GM11168 (cell line): ENCODE measurements at regions not wholly inside any gene's neighbourhood (a gene's known extent, or its start where the extent isn't known, plus 50 kb on each side); places are given as distances from the start of the nearest gene placed in this dataset.
"Not testable (repeated sequence)": the region's sequence is repeated elsewhere in the genome, so short reads cannot be mapped to it uniquely, and the experiment has no call there.

ENCODE experiments used
- in situ Hi-C: fragments of 300-500 bp; cut with MboI; formaldehyde crosslinking; loops from one replicate; pipeline ENCODE4 v1.12.0; 2022; ENCODE audit warnings: low sequenced_read_pairs; ENCODE audit not compliant: unreplicated experiment

DNA sequence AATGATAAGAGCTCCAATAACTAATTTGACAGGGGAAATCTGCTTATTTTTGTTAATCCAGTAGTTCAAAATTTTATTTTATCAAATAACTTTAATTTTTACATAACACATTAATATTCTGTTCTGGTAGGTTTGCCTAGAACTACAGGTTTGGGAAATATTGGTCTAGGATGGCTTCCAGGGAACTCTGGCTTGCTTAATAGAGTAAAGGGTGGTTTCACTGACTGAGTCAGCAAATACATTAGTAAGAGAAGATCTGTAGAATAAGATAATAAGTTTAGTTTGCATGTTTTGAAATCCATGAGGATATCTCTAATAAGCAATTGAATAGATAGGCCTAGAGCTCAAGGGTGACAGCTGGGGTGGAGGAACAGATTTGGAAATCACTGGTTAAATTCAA is 500.7 kb downstream of the ZNF674 start:
- in situ Hi-C loops = no loop called here

- in situ Hi-C loops = no loop called here
Observed at GRCh38 chrX:46040001-46040400, 505.2 kb downstream of the ZNF674 start.

DNA sequence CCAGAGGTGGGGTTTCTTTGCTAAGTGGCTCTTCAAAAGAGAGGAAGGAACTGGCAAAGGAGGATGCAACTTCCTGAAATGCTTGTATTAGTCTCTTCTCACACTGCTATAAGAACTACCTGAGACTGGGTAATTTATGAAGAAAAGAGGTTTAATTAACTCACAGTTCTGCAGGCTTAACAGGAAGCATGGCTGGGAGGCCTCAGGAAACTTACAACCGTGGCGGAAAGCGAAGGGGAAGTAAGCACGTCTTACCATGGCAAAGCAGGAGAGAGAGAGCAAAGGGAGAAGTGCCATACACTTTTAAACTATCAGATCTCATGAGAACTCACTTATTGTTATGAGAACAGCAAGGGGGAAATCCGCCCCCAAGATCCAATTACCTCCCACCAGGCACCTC is 505.7 kb downstream of the ZNF674 start:
- in situ Hi-C loops = no loop called here

DNA sequence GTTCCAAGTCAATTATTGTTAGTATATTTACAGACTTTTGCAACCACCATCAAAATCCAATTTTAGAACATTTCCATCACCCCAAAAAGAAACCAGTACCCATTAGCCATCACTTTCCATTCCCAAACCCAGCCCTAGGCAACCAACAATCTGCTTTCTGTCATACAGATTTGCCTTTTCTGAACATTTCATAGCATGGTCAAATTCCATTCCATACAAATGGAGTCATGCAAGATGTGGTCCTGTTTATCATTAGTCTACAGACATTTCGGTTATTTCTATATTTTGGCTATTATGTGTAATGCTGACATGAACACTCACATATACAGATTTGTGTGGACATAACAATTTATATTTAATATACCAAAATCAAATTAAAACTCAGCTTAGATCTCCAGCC is 508.7 kb downstream of the ZNF674 start:
- in situ Hi-C loops = no loop called here

GRCh38 chrX:46034868-46035267 is 510.4 kb downstream of the ZNF674 start:
- in situ Hi-C loops = no loop called here

- in situ Hi-C loops = no loop called here
Observed at GRCh38 chrX:46029777-46030176, 515.4 kb downstream of the ZNF674 start.

DNA sequence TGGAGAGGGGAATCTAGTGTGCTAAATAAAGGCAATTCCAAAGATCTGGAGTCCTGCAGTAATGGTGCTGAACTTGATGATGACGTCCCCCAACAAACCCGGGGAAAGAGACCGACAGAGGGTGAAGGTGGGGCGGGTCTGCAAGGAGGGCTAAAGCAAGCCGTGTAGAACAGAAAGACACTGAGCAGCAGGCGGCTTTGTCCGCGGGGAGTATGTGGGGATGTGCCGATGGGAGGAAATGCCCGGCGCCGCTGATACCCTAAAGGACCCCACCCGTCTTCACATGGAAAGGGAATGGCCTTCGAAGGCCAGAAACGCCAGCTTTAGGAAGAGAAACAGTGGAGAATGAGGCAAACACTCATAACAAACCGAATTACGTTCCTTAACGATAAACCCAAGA is 528.9 kb downstream of the ZNF674 start:
- in situ Hi-C loops = no loop called here

GRCh38 chrX:46015653-46016052 is 529.6 kb downstream of the ZNF674 start:
- in situ Hi-C loops = no loop called here

- in situ Hi-C loops = no loop called here
Observed at GRCh38 chrX:45992402-45993123, 552.7 kb downstream of the ZNF674 start.

- in situ Hi-C loops = no loop called here
Observed at GRCh38 chrX:45986971-45987370, 558.2 kb downstream of the ZNF674 start.

DNA sequence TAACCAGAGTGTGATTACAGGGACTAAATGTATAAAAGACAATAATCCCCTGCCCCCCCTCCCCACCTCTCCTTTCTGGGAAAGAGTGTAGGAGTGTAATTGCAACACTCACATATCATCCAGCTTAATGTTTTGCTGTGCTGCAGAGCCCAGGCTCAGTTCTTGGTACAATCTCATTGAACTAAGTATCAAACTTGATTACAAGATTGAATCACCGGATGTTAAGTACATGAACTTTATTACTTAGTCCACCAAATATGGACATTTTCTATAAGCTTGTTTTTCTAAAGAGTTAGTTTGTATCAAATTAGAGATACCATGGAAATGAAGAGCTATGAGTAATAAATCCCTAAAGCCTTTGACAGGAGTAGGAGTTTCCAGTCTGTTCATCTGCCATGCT is 559.1 kb downstream of the ZNF674 start:
- in situ Hi-C loops = no loop called here

DNA sequence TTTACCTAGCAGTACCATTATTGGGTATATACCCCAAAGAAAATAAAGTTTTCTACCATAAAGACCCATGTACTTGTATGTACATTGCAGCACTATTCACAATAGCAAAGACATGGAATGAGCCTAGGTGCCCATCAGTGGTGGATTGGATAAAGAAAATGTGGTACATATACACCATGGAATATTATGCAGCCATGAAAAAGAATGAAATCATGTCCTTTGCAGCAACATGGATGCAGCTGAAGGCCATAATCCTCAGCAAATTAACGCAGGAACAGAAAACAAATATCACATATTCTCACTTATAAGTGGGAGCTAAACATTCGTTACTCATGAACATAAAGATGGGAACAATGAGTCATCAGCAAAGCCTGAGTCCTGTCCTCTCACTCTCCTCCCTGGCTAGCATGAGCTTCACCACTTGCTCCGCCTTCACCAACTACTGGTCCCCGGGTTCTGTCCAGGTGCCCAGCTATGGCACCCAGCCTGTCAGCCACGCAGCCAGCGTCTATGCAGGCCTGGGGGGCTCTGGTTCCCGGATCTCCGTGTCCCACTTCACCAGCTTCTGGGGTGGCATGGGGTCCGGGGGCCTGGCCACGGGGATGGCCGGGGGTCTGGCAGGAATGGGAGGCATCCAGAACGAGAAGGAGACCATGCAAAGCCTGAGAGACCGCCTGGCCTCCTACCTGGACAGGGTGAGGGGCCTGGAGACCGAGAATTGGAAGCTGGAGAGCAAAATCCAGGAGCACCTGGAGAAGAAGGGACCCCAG is 562.1 kb downstream of the ZNF674 start:
- in situ Hi-C loops = not testable (repeated sequence)

GRCh38 chrX:45980726-45981125 is 564.5 kb downstream of the ZNF674 start:
- in situ Hi-C loops = no loop called here

- in situ Hi-C loops = no loop called here
Observed at GRCh38 chrX:45975633-45976032, 569.6 kb downstream of the ZNF674 start.

- in situ Hi-C loops = no loop called here
Observed at GRCh38 chrX:45972636-45973035, 572.6 kb downstream of the ZNF674 start.

GRCh38 chrX:45959567-45959966 is 585.7 kb downstream of the ZNF674 start:
- in situ Hi-C loops = no loop called here

DNA sequence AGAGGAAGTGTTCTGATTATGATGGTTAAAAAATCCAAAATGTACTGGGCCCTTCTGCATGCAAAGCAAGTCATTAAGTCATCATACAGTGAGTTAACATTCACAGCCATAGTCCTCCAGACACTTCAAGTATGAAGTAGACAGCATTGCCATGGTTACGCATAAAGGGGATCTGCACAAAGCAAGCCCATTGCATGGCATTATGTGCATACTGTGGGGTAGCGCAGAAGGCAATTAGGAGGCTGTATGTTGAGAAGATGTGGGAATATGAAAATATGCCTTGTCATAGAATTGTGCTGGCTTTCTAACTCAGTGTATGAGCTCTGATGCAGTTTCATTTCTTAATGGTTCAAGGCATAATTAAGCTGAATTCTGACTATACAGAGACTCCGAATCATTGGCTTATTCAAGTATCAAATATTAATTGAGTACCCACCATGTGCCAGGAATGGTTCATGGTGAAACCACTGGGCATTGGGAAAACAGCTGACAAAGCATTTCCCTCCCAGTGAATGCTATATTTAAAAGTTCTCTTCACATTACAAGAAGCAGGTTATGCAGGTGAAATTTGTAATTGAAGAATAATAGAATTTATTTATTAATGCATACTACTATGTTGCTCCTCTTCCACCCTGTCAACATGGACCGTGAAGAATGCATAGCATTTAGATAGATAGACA is 588.9 kb downstream of the ZNF674 start:
- in situ Hi-C loops = no loop called here

GRCh38 chrX:45955661-45956060 is 589.6 kb downstream of the ZNF674 start:
- in situ Hi-C loops = no loop called here

DNA sequence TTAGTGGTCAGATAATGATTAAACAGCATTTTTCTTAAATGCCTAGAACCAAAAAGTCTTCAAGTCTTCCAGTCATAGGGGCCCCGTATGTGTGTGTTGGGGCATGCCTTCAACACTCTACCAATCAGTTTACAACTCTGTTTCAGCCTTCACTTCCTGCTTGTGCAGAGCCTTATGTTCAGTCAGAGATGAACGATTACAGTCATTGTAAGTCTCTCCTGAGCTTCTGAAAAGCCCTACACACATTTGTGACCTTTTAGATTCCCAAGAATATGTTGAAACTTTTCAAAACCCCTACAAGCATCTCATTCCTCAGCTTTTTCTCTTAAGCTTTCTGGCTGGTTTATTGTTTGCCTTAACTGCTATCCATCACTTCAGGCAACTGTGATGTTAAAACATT is 591.2 kb downstream of the ZNF674 start:
- in situ Hi-C loops = no loop called here

GRCh38 chrX:45952030-45952429 is 593.2 kb downstream of the ZNF674 start:
- in situ Hi-C loops = no loop called here

GRCh38 chrX:45935408-45935807 is 609.8 kb downstream of the ZNF674 start:
- in situ Hi-C loops = no loop called here
